NCI-H1694 (cell line): ENCODE measurements at regions not wholly inside any gene's neighbourhood (a gene's known extent, or its start where the extent isn't known, plus 50 kb on each side); places are given as distances from the start of the nearest gene placed in this dataset.

ENCODE experiments used
- DNase-seq: peaks from one replicate; lab custom pipeline; 2025; lab: John Stamatoyannopoulos, UW

DNA sequence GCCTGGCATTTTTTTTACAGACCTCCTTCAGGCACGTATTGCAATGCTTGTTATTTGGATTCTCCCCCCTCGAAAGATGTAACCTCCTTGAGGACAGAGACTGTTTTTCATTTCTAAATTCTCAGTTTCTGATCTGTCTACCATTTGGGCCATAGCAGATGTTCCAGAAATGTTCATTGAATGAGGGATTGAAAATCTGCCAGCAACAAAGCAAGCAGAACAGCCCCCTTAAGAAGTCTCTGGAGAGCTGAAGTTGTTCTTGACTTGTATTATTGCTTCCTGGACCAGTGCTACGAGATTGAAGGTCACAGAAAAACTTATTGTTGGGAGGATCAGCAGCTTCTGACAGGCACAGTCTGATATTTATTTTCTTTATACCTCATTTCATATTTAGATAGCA lies 355.5 kb downstream of the EPHA4 start:
- no peak for DNase-seq

DNA sequence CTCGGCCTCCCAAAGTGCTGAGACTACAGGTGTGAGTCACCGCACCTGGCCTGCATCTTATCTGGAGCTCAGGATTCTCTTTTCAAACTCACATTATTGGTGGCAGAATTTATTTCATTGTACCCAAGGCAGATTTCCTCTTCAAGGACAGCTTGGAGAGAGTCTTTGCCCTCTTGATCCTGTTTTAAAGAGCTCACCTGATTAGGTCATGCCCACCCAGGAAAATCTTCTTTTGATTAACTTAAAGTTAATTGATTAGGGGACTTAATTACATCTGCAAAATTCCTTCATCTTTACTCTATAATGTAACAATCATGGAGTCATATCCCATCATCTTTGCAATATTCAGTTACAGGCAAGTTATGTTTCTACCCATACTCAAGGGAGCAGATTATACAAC lies 346.4 kb downstream of the EPHA4 start:
- no peak for DNase-seq

DNA sequence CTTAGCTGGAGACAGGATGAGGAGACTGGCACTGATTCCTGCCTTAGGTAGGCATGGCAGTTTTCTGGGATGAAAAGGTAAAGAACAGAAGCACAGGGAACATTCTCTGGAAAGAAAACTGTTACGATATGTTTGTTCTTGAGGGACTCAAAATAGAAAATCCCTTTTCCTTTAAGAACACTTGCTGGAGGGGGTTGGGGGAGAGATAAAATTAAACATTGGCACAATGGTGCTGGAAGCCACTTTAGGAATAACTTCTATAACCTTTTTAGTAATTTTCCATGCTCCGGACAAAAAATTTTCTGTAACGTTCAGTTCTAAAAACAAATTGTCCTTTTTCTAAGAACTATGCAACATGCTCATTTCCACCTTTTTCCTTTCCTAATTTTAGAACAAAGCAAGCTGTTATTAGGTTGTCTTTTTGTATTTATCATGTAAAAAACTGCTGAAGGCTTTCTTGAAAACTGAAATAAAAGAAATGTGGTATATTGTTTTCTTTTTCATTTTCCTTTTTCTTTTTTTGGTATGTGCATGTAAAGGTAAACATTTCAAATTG lies 343.8 kb downstream of the EPHA4 start:
- DNase-seq = no peak

DNA sequence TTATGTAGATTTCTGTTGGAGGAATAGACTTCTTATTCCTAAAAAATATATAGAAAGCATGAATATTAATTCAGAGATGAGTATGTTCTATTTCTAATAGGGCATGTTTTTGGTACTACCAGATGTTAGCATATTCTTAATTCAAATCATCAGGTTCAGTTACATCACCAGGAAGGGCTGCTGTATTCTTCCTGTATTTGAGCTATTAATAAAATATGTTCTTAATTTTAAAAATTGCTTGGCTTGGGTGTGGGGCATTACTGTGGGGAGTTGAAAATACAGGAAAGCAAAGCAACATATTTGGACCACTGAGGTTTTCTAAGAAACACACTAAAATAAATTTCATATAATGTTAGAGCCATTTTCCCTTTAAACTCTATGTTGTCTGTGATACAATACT lies 343.0 kb downstream of the EPHA4 start:
- DNase-seq = no peak

DNA sequence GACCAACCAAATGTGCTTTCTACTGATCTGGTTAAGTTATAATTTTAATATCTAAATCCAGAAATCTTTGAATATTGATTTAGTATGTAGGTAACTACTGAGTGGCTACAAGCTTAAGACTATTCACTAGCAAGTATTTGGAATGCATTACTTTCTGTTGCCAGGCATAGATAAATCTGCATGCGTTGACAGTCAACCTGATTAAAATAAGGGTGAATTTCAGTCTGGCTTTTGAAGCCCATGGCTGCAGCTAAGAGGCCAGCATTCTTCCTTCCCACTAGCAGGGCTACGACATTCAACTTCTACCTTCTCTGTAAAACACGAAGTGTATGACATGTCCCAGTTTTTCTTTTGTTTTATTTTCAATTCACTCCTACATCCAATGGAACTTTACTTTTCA lies 340.6 kb downstream of the EPHA4 start:
- DNase-seq = no peak

DNA sequence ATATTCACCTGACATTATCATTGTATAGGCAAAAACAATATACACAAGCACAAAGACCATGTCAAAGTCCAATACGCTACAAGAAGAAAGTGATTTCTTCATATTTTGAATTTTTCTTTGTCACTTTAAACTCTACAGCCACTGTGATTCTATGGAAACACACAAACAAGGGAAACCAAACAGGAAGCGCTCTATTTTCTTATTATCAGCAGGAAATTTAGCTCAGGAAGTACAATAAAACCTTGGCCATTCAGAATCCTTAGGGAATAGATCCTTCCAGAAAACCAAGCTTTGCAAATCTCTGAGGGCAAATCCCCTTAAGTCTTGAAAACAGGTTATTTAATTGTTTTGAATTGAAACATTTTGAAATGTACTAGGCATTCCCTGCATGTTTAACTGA lies 336.2 kb downstream of the EPHA4 start:
- no peak for DNase-seq

DNA sequence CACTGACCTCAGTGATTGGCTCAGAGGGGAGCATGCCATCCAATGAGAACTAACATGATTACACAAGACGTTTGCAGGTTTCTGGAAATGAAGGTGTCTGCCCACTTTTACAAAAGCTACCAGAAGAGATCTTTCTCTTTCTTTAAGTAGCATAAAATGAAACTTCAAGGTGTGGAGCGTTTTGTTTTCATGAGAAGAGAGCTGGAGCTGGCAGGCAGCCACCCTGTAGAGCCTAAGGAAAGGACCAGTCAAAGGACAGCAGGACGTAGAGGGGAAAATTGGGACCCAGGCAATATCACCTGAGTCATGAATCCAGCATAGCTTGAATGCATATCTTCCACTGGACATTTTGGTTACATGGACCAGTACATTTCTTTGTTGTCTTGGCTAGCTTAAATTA lies 331.0 kb downstream of the EPHA4 start:
- no peak for DNase-seq

DNA sequence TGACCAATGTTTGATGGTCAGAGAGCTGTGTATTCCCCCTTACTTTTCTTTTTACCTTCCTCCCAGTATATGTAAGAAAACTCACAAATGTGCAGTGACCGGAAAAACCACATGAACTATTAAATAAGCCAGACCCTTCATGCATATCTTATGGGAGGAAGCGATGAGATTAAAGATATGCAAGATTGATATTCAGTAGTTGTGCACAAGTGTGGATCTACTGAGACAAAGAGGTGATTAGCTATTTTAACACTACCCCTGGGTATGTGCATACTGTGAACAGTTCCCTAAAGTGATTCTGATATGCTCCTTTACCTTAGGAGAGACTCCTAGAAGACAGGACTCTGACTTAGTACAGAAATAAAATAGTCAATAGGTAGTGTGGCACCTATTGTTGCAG lies 328.3 kb downstream of the EPHA4 start:
- DNase-seq = no peak

DNA sequence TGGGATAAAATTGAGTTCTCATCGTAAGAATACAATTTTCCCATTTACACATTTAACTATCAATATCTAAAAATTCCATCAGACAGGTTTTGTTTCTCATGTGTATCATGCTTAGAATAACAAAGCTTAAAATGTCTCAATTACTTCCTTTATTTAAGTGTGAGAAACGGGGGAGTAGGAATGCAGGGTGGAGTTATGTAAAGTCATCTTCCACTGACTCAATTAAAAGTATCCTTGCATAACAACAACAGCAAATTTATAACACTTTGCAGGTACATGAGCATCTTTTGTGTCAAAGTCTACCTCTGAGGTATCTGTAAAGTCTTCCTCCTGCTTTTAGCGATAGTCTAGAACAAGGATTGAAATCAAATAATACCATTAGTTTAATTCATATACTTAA lies 327.1 kb downstream of the EPHA4 start:
- DNase-seq = no peak

DNA sequence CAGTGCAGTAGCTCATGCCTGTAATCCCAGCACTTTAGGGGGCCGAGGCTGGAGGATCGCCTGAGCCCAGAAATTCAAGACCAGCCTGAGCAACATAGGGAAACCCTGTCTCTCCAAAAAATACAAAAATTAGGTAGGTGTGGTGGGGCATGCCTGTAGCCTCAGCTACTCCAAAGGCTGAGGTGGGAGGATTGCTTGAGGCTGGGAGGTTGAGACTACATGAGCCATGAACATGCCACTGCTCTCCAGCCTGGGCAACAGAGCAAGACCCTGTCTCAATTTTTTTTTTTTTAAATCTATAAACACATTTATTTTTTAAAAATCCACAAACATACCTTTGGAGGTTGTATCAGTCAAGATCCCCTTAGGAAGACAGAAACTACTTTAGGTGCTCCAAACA lies 326.3 kb downstream of the EPHA4 start:
- DNase-seq = no peak

DNA sequence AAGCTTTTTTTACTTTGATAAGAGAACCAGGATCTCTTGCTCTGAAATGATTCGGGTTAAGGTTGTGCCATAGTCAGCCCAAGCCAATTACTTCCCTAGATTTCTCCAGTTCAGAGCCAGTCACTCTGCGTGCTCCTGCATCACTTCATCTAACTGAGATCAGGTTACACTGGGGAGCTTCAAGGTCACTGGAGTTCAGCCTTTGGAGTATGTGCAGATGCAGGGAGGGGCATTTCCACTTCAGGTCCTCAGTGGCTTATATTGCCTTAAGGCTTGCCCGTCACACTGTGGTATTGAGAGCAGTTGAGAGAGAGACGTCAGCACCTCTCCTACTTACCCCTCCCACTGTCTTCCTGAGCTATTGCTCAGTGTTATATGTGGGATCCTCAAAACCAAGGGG lies 317.8 kb downstream of the EPHA4 start:
- DNase-seq = no peak

DNA sequence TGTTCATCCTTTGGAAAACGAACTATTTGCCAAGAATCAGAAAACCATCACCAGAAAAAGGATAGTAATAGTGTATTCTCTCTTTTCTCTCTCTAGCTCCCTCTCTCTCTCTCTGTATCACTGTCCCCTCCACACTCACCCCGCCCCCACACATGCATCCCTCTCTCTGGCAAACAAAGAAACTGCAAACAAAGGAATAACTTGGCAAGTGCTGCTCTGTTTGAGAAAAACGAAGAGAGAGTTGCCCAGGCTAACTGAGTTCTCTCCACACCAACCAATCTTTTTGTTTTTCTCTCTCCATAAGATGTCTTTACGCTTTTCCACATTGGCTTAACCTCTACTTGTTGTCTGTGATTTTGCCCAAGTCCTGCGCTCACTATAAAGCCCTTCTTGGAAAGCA lies 316.2 kb downstream of the EPHA4 start:
- no peak for DNase-seq

DNA sequence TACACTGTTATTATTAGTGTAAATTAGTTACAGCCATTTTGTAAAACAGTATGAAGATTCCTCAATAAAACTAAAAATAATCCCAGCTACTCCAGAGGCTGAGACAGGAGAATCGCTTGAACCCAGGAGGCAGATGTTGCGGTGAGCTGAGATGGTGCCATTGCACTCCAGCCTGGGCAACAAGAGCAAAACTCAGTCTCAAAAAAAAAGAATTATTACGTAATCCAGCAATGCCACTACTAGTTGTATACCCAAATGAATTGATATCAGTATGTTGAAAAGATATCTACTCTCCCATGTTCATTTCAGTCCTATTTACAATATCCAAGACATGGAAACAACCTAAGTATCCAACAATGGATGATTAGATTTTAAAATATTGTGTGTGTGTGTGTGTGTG lies 313.6 kb downstream of the EPHA4 start:
- DNase-seq = no peak

DNA sequence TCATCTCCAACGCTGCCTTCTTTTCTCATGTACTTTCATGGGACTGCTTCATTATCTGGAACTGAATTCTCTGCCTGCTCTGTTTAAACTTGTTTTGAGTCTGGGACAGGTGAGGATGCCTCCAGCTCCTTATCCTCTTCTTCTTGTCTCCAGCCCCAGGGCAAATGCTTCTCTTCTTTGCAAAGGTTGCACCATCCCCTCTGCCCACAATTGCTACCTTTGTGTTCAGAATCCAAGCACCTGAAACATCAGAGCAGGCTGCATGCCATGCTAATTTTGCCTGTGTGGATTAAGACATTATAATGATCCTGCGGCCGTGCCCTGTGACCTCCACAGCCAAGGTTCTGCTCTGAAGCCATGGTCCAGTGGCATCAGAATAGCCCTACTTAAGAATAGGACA lies 309.5 kb downstream of the EPHA4 start:
- DNase-seq = no peak

DNA sequence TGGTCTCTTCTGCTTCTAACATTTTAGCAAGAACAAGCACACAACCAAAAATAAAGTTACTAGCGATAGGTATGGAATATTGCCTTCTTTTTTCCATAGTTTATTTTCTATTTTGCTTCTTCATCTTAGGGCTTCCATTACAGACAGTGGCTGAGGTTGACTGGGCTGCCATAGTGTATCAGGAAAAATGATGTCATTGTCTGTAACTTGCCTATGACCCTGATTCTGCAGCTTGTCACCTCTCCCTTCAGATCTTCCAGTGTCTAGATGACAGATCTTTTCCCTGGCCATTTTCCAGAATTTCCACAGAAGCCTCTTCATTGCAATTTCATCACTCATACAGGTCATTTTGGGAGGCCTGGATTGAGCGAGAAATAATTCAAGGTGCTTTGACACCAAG lies 308.5 kb downstream of the EPHA4 start:
- DNase-seq = no peak

DNA sequence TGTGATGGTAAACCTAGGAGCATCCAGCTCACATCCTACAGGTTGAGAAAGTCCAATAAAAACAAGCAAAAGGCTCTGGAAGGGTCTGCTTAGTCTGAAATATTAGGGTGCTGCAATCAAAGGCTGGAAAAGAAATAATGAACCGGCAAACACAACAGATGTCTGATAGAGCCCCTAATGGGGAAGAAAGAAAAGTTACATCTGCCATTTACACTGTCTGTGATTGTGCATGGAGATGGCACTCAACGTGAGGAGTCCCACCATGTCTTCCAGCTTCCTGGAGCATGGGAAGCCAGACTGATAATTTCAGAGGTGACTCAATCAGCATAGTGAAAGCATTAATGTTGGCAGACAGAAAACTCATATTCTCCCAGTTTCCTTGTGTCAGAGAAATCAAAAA lies 307.8 kb downstream of the EPHA4 start:
- no peak for DNase-seq

DNA sequence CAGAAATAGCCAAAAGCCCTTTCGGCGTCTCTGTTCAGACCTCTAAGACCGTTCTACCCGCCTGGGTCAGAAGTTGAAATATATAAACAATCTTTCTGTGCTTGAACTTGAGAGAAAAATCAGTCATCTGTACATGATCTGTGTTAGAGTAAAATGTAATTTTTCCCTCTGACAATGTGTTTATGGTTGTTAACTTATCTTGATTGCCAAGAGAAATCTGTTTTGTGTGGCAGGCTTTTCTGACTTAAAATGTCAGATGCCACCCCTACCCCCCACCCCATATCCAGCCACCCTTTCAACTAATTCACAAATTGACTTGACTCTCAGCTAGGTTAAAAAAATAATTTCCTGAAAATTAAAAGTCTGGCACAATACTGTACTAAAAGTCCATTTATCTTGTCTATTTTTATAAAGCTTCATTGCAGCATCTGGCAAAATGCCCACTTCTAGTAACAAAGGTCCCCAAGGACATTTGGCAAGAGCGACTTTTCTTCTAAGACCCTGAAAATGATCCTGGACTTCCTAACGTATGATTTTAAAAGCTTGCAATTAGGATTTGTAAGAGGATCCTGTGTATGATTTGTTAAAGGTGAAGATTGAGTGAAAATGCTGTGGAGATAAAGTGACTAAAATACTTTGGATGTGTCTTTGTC lies 304.2 kb downstream of the EPHA4 start:
- no peak for DNase-seq

DNA sequence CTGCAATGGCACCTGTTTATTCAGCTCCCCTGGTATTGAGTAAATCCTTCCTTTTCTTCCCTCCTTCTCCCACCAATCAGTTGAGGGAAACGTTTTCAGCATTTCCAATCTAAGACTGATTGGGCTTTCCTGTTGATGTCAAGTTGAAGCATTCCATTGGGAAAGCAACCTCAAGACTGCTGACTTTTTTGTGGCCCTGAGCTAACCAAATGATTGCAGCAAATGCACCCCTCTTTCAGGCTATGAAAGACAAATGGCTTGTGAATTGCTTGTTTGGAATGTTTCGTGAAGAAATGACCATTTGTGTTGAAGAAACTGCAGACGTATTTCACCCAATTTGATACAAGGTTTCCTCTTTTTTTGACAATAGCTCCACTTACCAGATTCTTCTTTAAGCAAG lies 303.5 kb downstream of the EPHA4 start:
- no peak for DNase-seq

DNA sequence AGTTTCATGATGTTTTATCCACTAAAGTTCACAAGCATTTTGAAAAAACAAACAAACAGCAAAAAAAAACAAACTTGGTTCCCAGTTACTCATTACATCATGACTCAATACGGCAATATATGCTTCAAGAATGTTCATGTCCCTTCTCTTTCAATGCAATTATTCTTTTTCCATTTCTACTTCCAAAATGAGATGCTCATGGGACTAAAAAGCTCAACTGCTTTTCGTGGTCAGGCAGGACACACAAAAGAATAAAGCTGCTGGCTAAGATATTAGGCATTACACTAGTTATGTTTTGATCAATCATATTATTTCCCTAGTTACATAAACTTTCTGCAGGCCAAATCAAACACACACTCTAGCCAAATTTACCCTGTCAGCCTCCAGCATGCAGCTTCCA lies 301.3 kb downstream of the EPHA4 start:
- DNase-seq = no peak

DNA sequence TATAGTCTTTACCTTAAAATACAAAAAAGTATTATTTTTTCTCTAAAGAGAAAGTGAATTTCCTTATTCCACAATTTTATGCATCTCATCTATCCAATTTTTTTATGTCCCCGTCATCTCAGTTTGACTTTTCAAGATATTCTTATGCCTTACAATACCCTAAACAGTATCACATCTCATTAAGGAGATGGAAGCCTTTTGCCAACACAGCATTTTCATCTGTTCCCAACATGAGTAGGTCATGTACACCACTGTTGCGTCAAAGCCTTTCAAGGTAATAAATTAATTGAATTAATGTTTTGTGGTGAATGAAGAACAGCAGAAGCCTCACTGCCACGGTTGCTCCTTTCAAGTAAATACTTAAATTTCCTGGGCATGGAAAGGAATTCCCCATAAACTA lies 299.4 kb downstream of the EPHA4 start:
- DNase-seq = no peak

DNA sequence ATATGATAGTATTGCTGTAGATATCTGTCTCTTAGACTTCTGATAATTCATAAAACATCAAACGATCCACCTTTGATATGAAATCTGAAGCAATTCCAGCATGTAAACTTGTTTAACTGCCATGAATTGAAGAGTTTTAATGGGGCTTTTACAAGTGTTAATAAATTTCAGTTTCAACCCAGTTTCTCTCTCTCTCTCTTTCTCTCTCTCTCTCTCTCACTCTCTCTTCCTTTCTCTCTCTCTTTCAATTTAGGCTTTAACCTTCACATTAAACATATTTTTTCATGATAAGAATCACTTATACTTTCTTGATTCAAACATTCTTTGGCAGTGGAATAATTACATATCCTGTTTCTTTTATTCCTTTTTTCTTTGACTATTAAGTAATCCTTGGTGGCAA lies 296.1 kb downstream of the EPHA4 start:
- DNase-seq = no peak

DNA sequence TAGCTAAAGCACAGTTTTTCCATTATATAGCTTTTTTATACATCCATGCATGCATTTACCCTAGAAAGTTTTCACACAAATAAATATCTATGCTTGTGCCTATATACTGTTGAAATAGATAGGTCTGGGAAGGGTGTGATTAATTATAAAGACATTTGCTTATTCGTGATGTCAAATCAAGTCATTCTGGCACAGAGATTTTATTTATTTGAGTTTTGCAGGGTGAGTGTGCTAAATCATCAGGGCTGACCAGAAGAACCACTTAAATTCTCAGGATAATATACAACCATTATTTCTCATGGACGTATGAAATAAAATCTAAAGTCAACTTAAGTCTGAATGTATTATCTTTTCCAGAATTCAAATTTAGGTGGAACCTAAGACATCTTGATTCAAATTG lies 295.5 kb downstream of the EPHA4 start:
- DNase-seq = no peak

DNA sequence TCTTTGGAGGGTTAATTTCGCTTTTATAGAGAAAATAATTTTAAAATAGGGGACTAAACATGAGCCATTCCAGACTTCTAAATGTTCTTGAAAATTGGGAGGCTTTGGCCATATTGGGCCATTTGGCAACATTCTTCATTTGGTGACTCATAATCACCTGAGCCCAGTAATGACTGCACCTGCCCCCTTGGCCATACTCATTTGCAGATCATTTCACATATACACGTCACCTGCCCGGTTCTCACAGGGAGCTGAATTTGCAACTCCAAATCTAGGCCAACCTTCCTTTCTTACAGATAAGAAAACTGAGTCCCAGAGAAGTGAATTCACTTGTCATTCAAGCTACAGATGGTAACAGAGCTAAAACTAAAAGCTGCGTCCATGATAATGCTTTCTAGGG lies 289.7 kb downstream of the EPHA4 start:
- no peak for DNase-seq

DNA sequence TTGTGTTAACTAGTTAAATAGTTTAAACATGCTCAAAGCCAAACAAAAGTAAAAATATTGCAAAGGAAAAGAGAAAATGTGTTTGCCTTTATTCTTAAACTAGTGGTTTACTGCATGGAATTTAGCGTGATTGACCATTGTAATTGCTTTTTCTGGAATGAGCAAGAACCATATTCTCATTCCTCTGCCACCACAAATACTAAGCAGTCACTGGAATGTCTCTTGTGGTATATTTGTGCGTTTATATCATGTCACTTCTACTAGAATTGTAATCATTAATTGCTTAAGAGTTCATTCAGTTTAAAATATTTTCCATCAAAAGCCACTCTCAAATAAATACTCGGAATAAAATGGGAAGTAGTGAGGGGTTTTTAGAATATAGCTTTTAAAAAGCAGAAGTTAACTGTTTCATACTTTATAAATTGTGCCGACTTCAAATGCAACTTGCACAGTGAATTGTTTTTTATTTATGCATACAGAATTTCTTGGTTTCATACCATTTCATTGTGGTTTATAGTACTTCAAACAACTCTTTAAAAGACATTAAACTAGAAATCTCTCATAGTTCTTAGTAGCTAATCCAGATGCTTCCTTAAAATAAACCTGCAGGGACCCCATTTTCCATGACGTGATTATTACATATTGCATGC lies 288.1 kb downstream of the EPHA4 start:
- no peak for DNase-seq
